Testis (tissue), 2 donors: ENCODE measurements at regions not wholly inside any gene's neighbourhood (a gene's known extent, or its start where the extent isn't known, plus 50 kb on each side); places are given as distances from the start of the nearest gene placed in this dataset.

Source experiments
- DNase-seq: peaks from one replicate; pipeline ENCODE4 v3.0.0-alpha.2; 2019
- H3K27ac ChIP-seq, 2 donors: fragments of 200-600 bp; sonication (generic); one replicate each; pipeline ENCODE4 v1.5.1; 2019
- H3K27me3 ChIP-seq: fragments of 200-600 bp; sonication (generic); one replicate; pipeline ENCODE4 v1.5.1; 2019
- H3K36me3 ChIP-seq: fragments of 200-600 bp; sonication (generic); one replicate; pipeline ENCODE4 v1.5.1; 2017; ENCODE audit warnings: low read depth; ENCODE audit errors: missing control alignments
- H3K4me1 ChIP-seq: fragments of 200-600 bp; sonication (generic); one replicate; pipeline ENCODE4 v1.5.1; 2019
- H3K4me3 ChIP-seq, 2 donors: fragments of 200-600 bp; sonication (generic); one replicate each; pipeline ENCODE4 v1.5.1; 2017 to 2019
- H3K9me3 ChIP-seq: fragments of 200-600 bp; sonication (generic); one replicate; pipeline ENCODE4 v1.5.1; 2017
- CTCF ChIP-seq, 3 experiments: fragments of 450-650 bp in 2 of 3; fragments of 200-600 bp in 1 of 3; sonication (generic) in 1 of 3; IDR thresholded peaks; one replicate each; pipeline ENCODE4 v1.5.1; 2016 to 2019; ENCODE audit warnings: antibody characterized with exemption in 3 of 3, mild to moderate bottlenecking in 2 of 3, moderate library complexity in 1 of 3
- POLR2A ChIP-seq: fragments of 450-650 bp; IDR thresholded peaks from one replicate; pipeline ENCODE4 v1.6.1; 2017; ENCODE audit warnings: antibody characterized with exemption, mild to moderate bottlenecking, moderate library complexity
- WGBS, 2 donors: methylation state at CpG; one replicate each; pipeline ENCODE4 v1.1.5; 2018; 5-methylcytosine and 5-hydroxymethylcytosine counted together
- intact Hi-C: fragments of 100-400 bp; cut with DNase I; formaldehyde crosslinking; loops from one replicate; pipeline ENCODE4 v1.15.1; 2023; ENCODE audit warnings: low total_unique reads

- H3K4me3 ChIP-seq, result no peak overlapping the region
- no peaks in the 10 kb centered on the region for H3K36me3 ChIP-seq
- H3K9me3 ChIP-seq, result no peaks in the 10 kb centered on the region
- 89 to 90% methylated on average over 4 of the region's 4 CpGs for WGBS, 2 donors
- TF ChIP-seq POLR2A (no peak), CTCF (IDR thresholded peaks at IDR 0.05) (no peak)
- no peaks in the 10 kb centered on the region for H3K27me3 ChIP-seq
- intact Hi-C loops, result no loop called here
- DNase-seq, result no peak
- no peak overlapping the region for H3K27ac ChIP-seq
- H3K4me1 ChIP-seq, result no peaks in the 10 kb centered on the region
These were observed 117.6 kb downstream of the ZNF280B start for GRCh38 chr22:22390989-22391388.

GRCh38 chr22:22391543-22391942 is 117.0 kb downstream of the ZNF280B start:
- H3K4me3 ChIP-seq, result no peak overlapping the region
- no peak for DNase-seq
- no peak for TF ChIP-seq CTCF (IDR thresholded peaks at IDR 0.05)
- no peak for TF ChIP-seq POLR2A
- H3K9me3 ChIP-seq, result no peaks in the 10 kb centered on the region
- intact Hi-C loops, result no loop called here
- H3K27ac ChIP-seq, result no peak overlapping the region
- H3K4me1 ChIP-seq, result no peaks in the 10 kb centered on the region
- no peaks in the 10 kb centered on the region for H3K27me3 ChIP-seq
- no peaks in the 10 kb centered on the region for H3K36me3 ChIP-seq

- H3K27ac ChIP-seq, result no peak overlapping the region
- intact Hi-C loops, result no loop called here
- no peak overlapping the region for H3K4me3 ChIP-seq
- no peaks in the 10 kb centered on the region for H3K36me3 ChIP-seq
- WGBS, 2 donors, result 77 to 88% methylated on average over 4 of the region's 4 CpGs
- TF ChIP-seq POLR2A (no peak), CTCF (IDR thresholded peaks at IDR 0.05) (no peak)
- no peaks in the 10 kb centered on the region for H3K27me3 ChIP-seq
- H3K4me1 ChIP-seq, result peaks cover 2% of the 10 kb centered on the region
- DNase-seq, result no peak
- H3K9me3 ChIP-seq, result no peaks in the 10 kb centered on the region
These were observed 116.4 kb downstream of the ZNF280B start for GRCh38 chr22:22392131-22392530.

GRCh38 chr22:22394591-22394990 is 114.0 kb downstream of the ZNF280B start:
- 76 to 90% methylated on average over 1 of the region's 1 CpG for whole genome bisulfite sequencing, 2 donors
- no peak for DNase-seq
- Histone ChIP-seq H3K9me3 (no peaks in the 10 kb centered on the region), H3K27ac (no peak overlapping the region), H3K4me1 (peaks cover 9% of the 10 kb centered on the region), H3K36me3 (no peaks in the 10 kb centered on the region), H3K27me3 (no peaks in the 10 kb centered on the region), H3K4me3 (no peak overlapping the region)
- intact Hi-C loops, result no loop called here
- no peak for TF ChIP-seq CTCF (IDR thresholded peaks at IDR 0.05)
- no peak for TF ChIP-seq POLR2A

- WGBS, 2 donors, result 67 to 70% methylated on average over 1 to 3 of the region's 3 CpGs
- intact Hi-C loops, result no loop called here
These were observed 113.3 kb downstream of the ZNF280B start for GRCh38 chr22:22395245-22395644.

More at GRCh38 chr22:22395245-22395644, 113.3 kb downstream of the ZNF280B start:
- no peak overlapping the region for H3K4me3 ChIP-seq
- no peaks in the 10 kb centered on the region for H3K27me3 ChIP-seq
- no peak for DNase-seq
- H3K36me3 ChIP-seq, result no peaks in the 10 kb centered on the region
- no peaks in the 10 kb centered on the region for H3K9me3 ChIP-seq
- TF ChIP-seq POLR2A (no peak), CTCF (IDR thresholded peaks at IDR 0.05) (no peak)
- peaks cover 9% of the 10 kb centered on the region for H3K4me1 ChIP-seq
- H3K27ac ChIP-seq, result no peak overlapping the region
